Hepatocyte (in vitro differentiated cells): ENCODE measurements at regions not wholly inside any gene's neighbourhood (a gene's known extent, or its start where the extent isn't known, plus 50 kb on each side); places are given as distances from the start of the nearest gene placed in this dataset. TPM values are rescaled to one million over a fixed set of nuclear protein-coding genes. Genes with fewer than 3 reads are reported as not detected.

Source experiments
- DNase-seq: peaks from one replicate; pipeline ENCODE4 v3.0.0-alpha.2; 2016; ENCODE audit warnings: low spot score
- H2AFZ ChIP-seq: fragments of 200-600 bp; sonication (generic); 2 replicates; pipeline ENCODE4 v1.6.0; 2016; ENCODE audit warnings: antibody characterized with exemption, mild to moderate bottlenecking
- H3K27ac ChIP-seq: fragments of 200-600 bp; sonication (generic); 2 replicates; pipeline ENCODE4 v1.5.1; 2016; ENCODE audit warnings: mild to moderate bottlenecking
- H3K27me3 ChIP-seq: fragments of 200-600 bp; sonication (generic); 2 replicates; pipeline ENCODE4 v1.6.1; 2016
- H3K36me3 ChIP-seq: fragments of 200-600 bp; sonication (generic); replicated peaks from 2 replicates; pipeline ENCODE4 v1.5.1; 2016; ENCODE audit warnings: low read depth; ENCODE audit not compliant: insufficient read depth
- H3K4me1 ChIP-seq: fragments of 200-600 bp; sonication (generic); 2 replicates; pipeline ENCODE4 v1.5.1; 2016; ENCODE audit warnings: mild to moderate bottlenecking, moderate library complexity; ENCODE audit not compliant: insufficient read depth
- H3K4me2 ChIP-seq: fragments of 200-600 bp; sonication (generic); 2 replicates; pipeline ENCODE4 v1.6.0; 2016
- H3K4me3 ChIP-seq: fragments of 200-600 bp; sonication (generic); 2 replicates; pipeline ENCODE4 v1.5.1; 2016; ENCODE audit warnings: mild to moderate bottlenecking
- H3K79me2 ChIP-seq: fragments of 200-600 bp; sonication (generic); 2 replicates; pipeline ENCODE4 v1.6.0; 2017; ENCODE audit warnings: mild to moderate bottlenecking
- H3K9me2 ChIP-seq: fragments of 200-600 bp; sonication (generic); replicated peaks from 2 replicates; pipeline ENCODE4 v1.6.0; 2017; ENCODE audit warnings: mild to moderate bottlenecking; ENCODE audit not compliant: insufficient read depth
- H3K9me3 ChIP-seq: fragments of 200-600 bp; sonication (generic); 2 replicates; pipeline ENCODE4 v1.5.1; 2016; ENCODE audit warnings: low read depth, mild to moderate bottlenecking
- H4K20me1 ChIP-seq: fragments of 200-600 bp; sonication (generic); 2 replicates; pipeline ENCODE4 v1.6.0; 2016; ENCODE audit warnings: mild to moderate bottlenecking; ENCODE audit not compliant: insufficient read depth, poor library complexity, severe bottlenecking
- CTCF ChIP-seq: fragments of 200-600 bp; sonication (generic); IDR thresholded peaks from 2 replicates; pipeline ENCODE4 v1.5.1; 2016; ENCODE audit warnings: antibody characterized with exemption, mild to moderate bottlenecking; ENCODE audit not compliant: poor library complexity
- EZH2 ChIP-seq: fragments of 200-600 bp; sonication (generic); IDR thresholded peaks from 2 replicates; pipeline ENCODE4 v1.6.1; 2016; ENCODE audit warnings: antibody characterized with exemption, mild to moderate bottlenecking, borderline replicate concordance
- EZH2phosphoT487 ChIP-seq: fragments of 200-600 bp; sonication (generic); IDR thresholded peaks from one replicate; pipeline ENCODE4 v1.6.1; 2018; ENCODE audit warnings: antibody characterized with exemption, mild to moderate bottlenecking, low read depth, moderate library complexity; ENCODE audit not compliant: unreplicated experiment, severe bottlenecking
- WGBS: methylation state at CpG from one replicate; pipeline ENCODE4 v1.1.6; 2016; ENCODE audit warnings: low lambda C conversion rate; ENCODE audit errors: missing lambda C conversion rate; 5-methylcytosine and 5-hydroxymethylcytosine counted together
- microRNA counts: library from miRNA; unstranded; fragments of <30 nt; microRNA quantifications from one replicate; lab custom pipeline; 2017
- microRNA-seq: library from miRNA; unstranded; fragments of <30 nt; microRNA quantifications from one replicate; pipeline ENCODE4, GENCODE V29; 2017
- small RNA-seq: library from RNA; depleted of rRNA; stranded (forward); fragments of <200 nt; gene quantifications from one replicate; pipeline ENCODE3, GENCODE V24; 2014

- Histone ChIP-seq H3K79me2 (no peaks in the 10 kb centered on the region), H3K4me1 (no peaks in the 10 kb centered on the region), H3K9me2 (no peaks in the 10 kb centered on the region), H3K27me3 (no peaks in the 10 kb centered on the region), H3K4me2 (no peak overlapping the region), H3K27ac (no peak overlapping the region), H3K9me3 (no peaks in the 10 kb centered on the region), H3K36me3 (no peaks in the 10 kb centered on the region), H4K20me1 (no peaks in the 10 kb centered on the region), H2AFZ (no peak overlapping the region), H3K4me3 (no peak overlapping the region)
- WGBS: 76% methylated on average over 5 of the region's 5 CpGs
- no peak for DNase-seq
- TF ChIP-seq EZH2phosphoT487 (no peak), EZH2 (no peak), CTCF (no peak)
Measured at GRCh38 chr10:14382022-14382421, 51.3 kb upstream of the FRMD4A start.

- TF ChIP-seq EZH2phosphoT487 (no peak), EZH2 (no peak), CTCF (no peak)
- Histone ChIP-seq H3K27ac (no peak overlapping the region), H3K4me2 (no peak overlapping the region)
Measured at GRCh38 chr10:14381475-14381874, 50.8 kb upstream of the FRMD4A start.

GRCh38 chr10:14380746-14381145 is 50.0 kb upstream of the FRMD4A start:
- no peak for DNase-seq
- TF ChIP-seq EZH2 (no peak), CTCF (no peak), EZH2phosphoT487 (no peak)
- H3K9me3 ChIP-seq: no peaks in the 10 kb centered on the region
- no peaks in the 10 kb centered on the region for H3K4me1 ChIP-seq
- no peak overlapping the region for H3K27ac ChIP-seq
- H3K36me3 ChIP-seq: no peaks in the 10 kb centered on the region
- no peak overlapping the region for H3K4me2 ChIP-seq
- no peaks in the 10 kb centered on the region for H4K20me1 ChIP-seq
- no peak overlapping the region for H2AFZ ChIP-seq
- 62% methylated on average over 1 of the region's 1 CpG for WGBS
- H3K27me3 ChIP-seq: no peaks in the 10 kb centered on the region
- H3K9me2 ChIP-seq: no peaks in the 10 kb centered on the region
- H3K4me3 ChIP-seq: no peak overlapping the region
- H3K79me2 ChIP-seq: no peaks in the 10 kb centered on the region

More at GRCh38 chr10:14381475-14381874, 50.8 kb upstream of the FRMD4A start:
- Histone ChIP-seq H3K9me2 (no peaks in the 10 kb centered on the region), H3K4me1 (no peaks in the 10 kb centered on the region), H3K4me3 (no peak overlapping the region), H3K9me3 (no peaks in the 10 kb centered on the region), H3K27me3 (no peaks in the 10 kb centered on the region), H3K36me3 (no peaks in the 10 kb centered on the region), H2AFZ (no peak overlapping the region), H3K79me2 (no peaks in the 10 kb centered on the region), H4K20me1 (no peaks in the 10 kb centered on the region)
- 78% methylated on average over 2 of the region's 2 CpGs for WGBS
- DNase-seq: no peak

MicroRNA genes in the stretch of these regions (microRNA counts, 767-probe panel; counts per million panel counts)
- not detected for microRNA hsa-miR-1265 (lab: Ali Mortazavi, UCI)

Small RNA genes in the stretch of these regions (microRNA-seq; reads per million reads assigned to microRNA genes)
- gene MIR1265 (not detected), gene MIR4293 (not detected)

Small RNA genes in the stretch of these regions (small RNA-seq; reads per million reads assigned to genes)
- gene MIR1265: not detected
- gene MIR4293: not detected
